GM12892 (cell line): ENCODE measurements at regions not wholly inside any gene's neighbourhood (a gene's known extent, or its start where the extent isn't known, plus 50 kb on each side); places are given as distances from the start of the nearest gene placed in this dataset.

Experiments used
- POLR2A ChIP-seq: IDR thresholded peaks from 2 replicates; pipeline ENCODE4 v1.6.1; 2011; ENCODE audit warnings: low read depth, low read length, control low read depth
- POLR2AphosphoS5 ChIP-seq: IDR thresholded peaks from 2 replicates; pipeline ENCODE4 v1.6.1; 2011; ENCODE audit warnings: low read depth, low read length, control low read depth
- TAF1 ChIP-seq: IDR thresholded peaks from 2 replicates; pipeline ENCODE4 v1.6.1; 2011; ENCODE audit warnings: low read depth, mild to moderate bottlenecking, control low read depth, low read length, borderline replicate concordance

- no peak for TF ChIP-seq POLR2A
- TF ChIP-seq TAF1 = no peak
- no peak for TF ChIP-seq POLR2AphosphoS5
These were observed 201.4 kb upstream of the FOXN2 start for GRCh38 chr2:48112911-48113680.
